H1 (cell line): ENCODE measurements at regions not wholly inside any gene's neighbourhood (a gene's known extent, or its start where the extent isn't known, plus 50 kb on each side); places are given as distances from the start of the nearest gene placed in this dataset.

Experiments used
- BCL11A ChIP-seq, 2 experiments: IDR thresholded peaks; one replicate each; pipeline ENCODE4 v1.6.1; 2011; ENCODE audit warnings: low read depth in 2 of 2, low read length in 2 of 2, mild to moderate bottlenecking in 2 of 2
- CTCF ChIP-seq, 3 experiments: IDR thresholded peaks; 1 replicate in 2 of 3; 2 replicates in 1 of 3; pipeline versions ENCODE4 v1.5.1 to v1.6.1; 2011; ENCODE audit warnings: low read length in 3 of 3, mild to moderate bottlenecking in 3 of 3, inconsistent platforms in 2 of 3, low read depth in 1 of 3, moderate library complexity in 1 of 3; ENCODE audit not compliant: insufficient read depth in 1 of 3; ENCODE audit errors: control extremely low read depth in 1 of 3
- MAX ChIP-seq: IDR thresholded peaks from 2 replicates; pipeline ENCODE4 v1.6.1; 2012; ENCODE audit warnings: inconsistent platforms
- POLR2A ChIP-seq, 2 experiments: IDR thresholded peaks; 1 replicate in 1 of 2; 2 replicates in 1 of 2; pipeline ENCODE4 v1.6.1; 2011; ENCODE audit warnings: low read depth in 2 of 2, low read length in 2 of 2, mild to moderate bottlenecking in 2 of 2; ENCODE audit errors: control extremely low read depth in 1 of 2
- RFX5 ChIP-seq: IDR thresholded peaks from 2 replicates; pipeline ENCODE4 v1.6.1; 2011; ENCODE audit warnings: low read depth, low read length, improper control_type of control experiment, borderline replicate concordance
- SP2 ChIP-seq: IDR thresholded peaks from 2 replicates; pipeline ENCODE4 v1.6.1; 2012; ENCODE audit warnings: mild to moderate bottlenecking, low read length, inconsistent platforms
- TAF1 ChIP-seq: IDR thresholded peaks from 2 replicates; pipeline ENCODE4 v1.6.1; 2011; ENCODE audit warnings: mild to moderate bottlenecking, low read depth, low read length
- TEAD4 ChIP-seq: IDR thresholded peaks from 2 replicates; pipeline ENCODE4 v1.6.1; 2012; ENCODE audit warnings: low read depth, low read length, inconsistent platforms, mixed read lengths

GRCh38 chr2:151083856-151084795 is 177.5 kb downstream of the RBM43 start:
- no peak for TF ChIP-seq BCL11A (IDR thresholded peaks at IDR 0.05; ENCODE audit: low read depth in 2 of 2, low read length in 2 of 2)
- no peak for TF ChIP-seq POLR2A (IDR thresholded peaks at IDR 0.05; ENCODE audit: control extremely low read depth in 1 of 2, low read depth in 2 of 2, low read length in 2 of 2)
- no peak for TF ChIP-seq RFX5
- no peak for TF ChIP-seq SP2
- TF ChIP-seq TEAD4 = no peak
- no peak for TF ChIP-seq MAX
- TF ChIP-seq TAF1 = no peak
- TF ChIP-seq CTCF (IDR thresholded peaks at IDR 0.05; ENCODE audit: control extremely low read depth in 1 of 3, insufficient read depth in 1 of 3, low read depth in 1 of 3, low read length in 3 of 3) = no peak
